ENCODE measurements at regions not wholly inside any gene's neighbourhood (a gene's known extent, or its start where the extent isn't known, plus 50 kb on each side); places are given as distances from the start of the nearest gene placed in this dataset.

- peak; percentile 78 for DNase-seq (ENCODE audit: low spot score)
These were observed 131.6 kb downstream of the AQP9 start for GRCh38 chr15:58269455-58270414.

GRCh38 chr15:58271410-58271809 is 133.2 kb downstream of the AQP9 start:
- no peak for DNase-seq (ENCODE audit: low spot score)

- DNase-seq (ENCODE audit: low spot score) = no peak
These were observed 134.9 kb downstream of the AQP9 start for GRCh38 chr15:58273104-58273503.

- DNase-seq (ENCODE audit: low spot score) = no peak
These were observed 136.7 kb downstream of the AQP9 start for GRCh38 chr15:58274885-58275284.

- DNase-seq (ENCODE audit: low spot score) = no peak
These were observed 137.6 kb downstream of the AQP9 start for GRCh38 chr15:58275785-58276184.

- no peak for DNase-seq (ENCODE audit: low spot score)
These were observed 138.7 kb downstream of the AQP9 start for GRCh38 chr15:58276924-58277323.

- no peak for DNase-seq (ENCODE audit: low spot score)
These were observed 139.2 kb downstream of the AQP9 start for GRCh38 chr15:58277333-58277732.

- DNase-seq (ENCODE audit: low spot score) = no peak
These were observed 140.9 kb downstream of the AQP9 start for GRCh38 chr15:58279106-58279505.

- DNase-seq (ENCODE audit: low spot score) = no peak
These were observed 141.5 kb downstream of the AQP9 start for GRCh38 chr15:58279654-58280053.

GRCh38 chr15:58282060-58282708 is 144.0 kb downstream of the AQP9 start:
- DNase-seq (ENCODE audit: low spot score) = peak; percentile 10

GRCh38 chr15:58283302-58283701 is 145.1 kb downstream of the AQP9 start:
- DNase-seq (ENCODE audit: low spot score) = no peak

- DNase-seq (ENCODE audit: low spot score) = no peak
These were observed 146.1 kb downstream of the AQP9 start for GRCh38 chr15:58284293-58284692.

- no peak for DNase-seq (ENCODE audit: low spot score)
These were observed 146.4 kb upstream of the LIPC start for GRCh38 chr15:58285212-58285920.

- no peak for DNase-seq (ENCODE audit: low spot score)
These were observed 145.9 kb upstream of the LIPC start for GRCh38 chr15:58285921-58286278.

- no peak for DNase-seq (ENCODE audit: low spot score)
These were observed 145.3 kb upstream of the LIPC start for GRCh38 chr15:58286523-58286922.

GRCh38 chr15:58287891-58288290 is 143.9 kb upstream of the LIPC start:
- DNase-seq (ENCODE audit: low spot score) = no peak

- DNase-seq (ENCODE audit: low spot score) = no peak
These were observed 143.2 kb upstream of the LIPC start for GRCh38 chr15:58288592-58288991.

- no peak for DNase-seq (ENCODE audit: low spot score)
These were observed 139.9 kb upstream of the LIPC start for GRCh38 chr15:58291848-58292247.

GRCh38 chr15:58292751-58293175 is 139.0 kb upstream of the LIPC start:
- DNase-seq (ENCODE audit: low spot score) = no peak

GRCh38 chr15:58293622-58294550 is 137.9 kb upstream of the LIPC start:
- no peak for DNase-seq (ENCODE audit: low spot score)

- no peak for DNase-seq (ENCODE audit: low spot score)
These were observed 137.0 kb upstream of the LIPC start for GRCh38 chr15:58294681-58295254.

Data from GM03348 (cell line).